ENCODE measurements at regions not wholly inside any gene's neighbourhood (a gene's known extent, or its start where the extent isn't known, plus 50 kb on each side); places are given as distances from the start of the nearest gene placed in this dataset.

DNA sequence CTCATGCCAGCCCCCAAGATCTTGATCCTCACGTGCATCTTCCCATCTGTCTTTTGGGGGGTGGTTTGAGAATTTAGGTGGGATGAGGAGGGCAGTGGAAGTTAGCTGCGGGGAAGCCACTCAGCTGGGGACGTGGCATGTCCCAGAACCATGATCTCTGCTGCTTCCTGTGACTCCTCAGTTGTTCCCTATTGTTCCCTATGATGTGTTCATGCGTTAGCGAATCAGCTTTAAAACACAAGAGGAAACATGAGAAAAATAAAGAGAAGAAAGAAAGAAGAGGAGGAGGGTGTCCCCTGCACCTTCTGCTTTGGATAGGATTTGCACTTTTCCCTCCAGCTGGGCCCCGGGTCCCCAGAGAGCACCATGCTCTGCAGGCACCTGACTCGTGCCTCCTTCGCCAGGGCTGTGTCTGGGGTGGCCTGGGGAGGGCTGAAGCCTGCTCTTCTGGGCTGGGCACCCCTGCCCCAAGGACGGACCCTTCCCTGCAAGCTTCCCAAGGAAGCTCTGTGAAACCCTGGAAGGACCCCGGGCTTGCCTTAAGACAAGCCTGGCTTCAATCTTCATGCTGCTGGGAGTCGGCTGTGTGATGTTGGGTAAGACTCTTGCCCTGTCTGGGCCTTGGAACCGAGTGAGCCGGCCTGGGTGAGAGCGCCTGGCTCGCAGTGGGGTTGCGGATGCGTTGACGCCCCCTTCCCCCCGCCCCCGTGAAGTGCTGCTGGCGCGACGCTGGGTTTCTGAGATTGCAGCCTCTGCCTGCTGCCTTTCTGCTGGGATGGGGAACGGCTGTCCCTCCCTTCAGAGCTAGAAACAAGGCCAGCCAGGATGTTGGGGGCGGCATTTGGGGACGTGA, 62.8 kb upstream of the CIBAR2 start:
- intact Hi-C loops (cut with DNase I; ENCODE audit: low total_unique reads), result no loop called here
- no peak for DNase-seq

DNA sequence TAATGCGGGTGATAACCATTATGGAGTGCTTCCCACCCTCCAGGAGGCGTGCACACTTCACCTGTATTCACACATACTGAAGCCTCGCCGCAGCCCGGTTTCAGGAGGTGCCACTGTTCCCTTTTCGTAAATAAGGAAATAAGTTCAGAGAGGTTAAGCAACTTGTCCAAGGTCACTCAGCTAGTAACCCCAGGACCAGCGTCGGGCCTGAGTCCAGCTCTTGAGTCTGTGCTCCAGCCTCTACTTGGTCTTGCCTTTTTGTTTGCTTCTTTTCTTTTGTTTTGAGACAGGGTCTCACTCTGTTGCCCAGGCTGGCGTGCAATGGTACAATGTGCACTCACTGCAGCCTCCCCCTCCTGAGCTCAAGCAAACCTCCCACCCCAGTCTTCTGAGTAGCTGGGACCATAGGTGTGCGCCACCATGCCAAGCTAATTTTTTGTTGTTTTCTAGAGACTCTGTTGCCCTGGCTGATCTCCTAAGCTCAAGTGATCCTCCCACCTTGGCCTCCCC, 63.5 kb upstream of the CIBAR2 start:
- H3K4me1 ChIP-seq, result peaks cover 6 to 23% of the 10 kb centered on the region in 2 donors
- no peak for DNase-seq
- intact Hi-C loops (cut with DNase I; ENCODE audit: low total_unique reads), result no loop called here

More for the DNA sequence above, 62.8 kb upstream of the CIBAR2 start:
- H3K9me3 ChIP-seq, result no peaks in the 10 kb centered on the region
- no peaks in the 10 kb centered on the region for H3K27me3 ChIP-seq
- H3K4me1 ChIP-seq, result peaks cover 6 to 25% of the 10 kb centered on the region in 2 donors
- H3K36me3 ChIP-seq, result no peaks in the 10 kb centered on the region
- H3K27ac ChIP-seq, result peak overlapping the region; percentile 57 to 62
- no peak overlapping the region for H3K4me3 ChIP-seq
- TF ChIP-seq, protein P1, sequence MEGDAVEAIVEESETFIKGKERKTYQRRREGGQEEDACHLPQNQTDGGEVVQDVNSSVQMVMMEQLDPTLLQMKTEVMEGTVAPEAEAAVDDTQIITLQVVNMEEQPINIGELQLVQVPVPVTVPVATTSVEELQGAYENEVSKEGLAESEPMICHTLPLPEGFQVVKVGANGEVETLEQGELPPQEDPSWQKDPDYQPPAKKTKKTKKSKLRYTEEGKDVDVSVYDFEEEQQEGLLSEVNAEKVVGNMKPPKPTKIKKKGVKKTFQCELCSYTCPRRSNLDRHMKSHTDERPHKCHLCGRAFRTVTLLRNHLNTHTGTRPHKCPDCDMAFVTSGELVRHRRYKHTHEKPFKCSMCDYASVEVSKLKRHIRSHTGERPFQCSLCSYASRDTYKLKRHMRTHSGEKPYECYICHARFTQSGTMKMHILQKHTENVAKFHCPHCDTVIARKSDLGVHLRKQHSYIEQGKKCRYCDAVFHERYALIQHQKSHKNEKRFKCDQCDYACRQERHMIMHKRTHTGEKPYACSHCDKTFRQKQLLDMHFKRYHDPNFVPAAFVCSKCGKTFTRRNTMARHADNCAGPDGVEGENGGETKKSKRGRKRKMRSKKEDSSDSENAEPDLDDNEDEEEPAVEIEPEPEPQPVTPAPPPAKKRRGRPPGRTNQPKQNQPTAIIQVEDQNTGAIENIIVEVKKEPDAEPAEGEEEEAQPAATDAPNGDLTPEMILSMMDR (IDR thresholded peaks at IDR 0.05), result no peak
- no peak for TF ChIP-seq POLR2A (IDR thresholded peaks at IDR 0.05)

DNA sequence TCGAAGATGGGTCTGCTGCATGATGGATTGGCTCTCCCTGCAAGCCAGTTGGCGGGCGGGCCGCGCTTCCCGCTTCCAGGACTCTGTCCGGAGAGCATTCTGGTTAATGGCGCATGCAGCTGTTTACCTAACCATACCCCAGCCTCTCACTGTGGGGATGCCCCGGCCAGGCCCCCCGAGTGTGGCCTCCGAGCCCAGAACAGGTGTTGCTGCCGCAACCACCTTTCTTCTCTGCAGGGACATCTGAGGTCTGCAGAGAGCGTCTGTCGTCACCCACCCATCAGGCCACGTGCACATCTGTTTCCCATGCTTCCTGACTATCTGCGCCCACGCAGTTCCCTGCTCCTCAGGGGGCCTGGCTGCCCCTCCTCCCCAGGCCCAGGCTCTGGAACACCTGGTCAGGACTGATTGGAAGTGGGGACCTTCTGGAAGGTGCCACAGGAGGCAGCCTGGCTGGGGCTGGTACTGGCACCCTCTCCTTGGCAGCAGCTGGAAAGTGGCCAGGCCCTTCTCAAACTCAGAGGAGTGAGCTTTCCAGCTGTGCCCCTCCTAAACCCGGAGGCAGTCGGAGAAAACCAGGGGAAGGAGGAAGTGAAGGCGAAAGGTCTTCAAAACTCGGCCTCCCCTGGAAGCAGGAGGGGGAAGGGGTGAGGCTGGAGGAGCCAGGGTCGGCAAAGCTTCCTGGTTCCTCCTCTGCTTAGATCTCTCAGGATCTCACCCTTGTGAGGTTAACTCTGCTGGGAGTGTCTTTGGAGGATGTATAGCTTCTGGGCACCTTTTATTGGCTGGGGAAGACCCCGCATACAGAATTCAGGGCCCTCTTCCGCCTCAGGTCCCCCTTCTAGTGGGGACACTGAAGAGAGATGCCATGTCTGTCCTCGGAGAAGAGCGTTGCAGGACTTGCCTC, 64.5 kb upstream of the CIBAR2 start:
- no peak overlapping the region for H3K27ac ChIP-seq
- intact Hi-C loops (cut with DNase I; ENCODE audit: low total_unique reads), result no loop called here
- no peaks in the 10 kb centered on the region for H3K27me3 ChIP-seq
- no peaks in the 10 kb centered on the region for H3K9me3 ChIP-seq
- H3K4me1 ChIP-seq, result peaks cover 6 to 14% of the 10 kb centered on the region in 2 donors
- no peak overlapping the region for H3K4me3 ChIP-seq
- no peak for DNase-seq
- TF ChIP-seq, protein P1 (IDR thresholded peaks at IDR 0.05), result no peak
- no peaks in the 10 kb centered on the region for H3K36me3 ChIP-seq

More for the DNA sequence above, 63.5 kb upstream of the CIBAR2 start:
- Histone ChIP-seq H3K4me3 (no peak overlapping the region), H3K36me3 (no peaks in the 10 kb centered on the region), H3K27me3 (no peaks in the 10 kb centered on the region), H3K9me3 (no peaks in the 10 kb centered on the region), H3K27ac (no peak overlapping the region)
- TF ChIP-seq POLR2A (IDR thresholded peaks at IDR 0.05), result no peak
- TF ChIP-seq, protein P1 (IDR thresholded peaks at IDR 0.05), result no peak

DNA sequence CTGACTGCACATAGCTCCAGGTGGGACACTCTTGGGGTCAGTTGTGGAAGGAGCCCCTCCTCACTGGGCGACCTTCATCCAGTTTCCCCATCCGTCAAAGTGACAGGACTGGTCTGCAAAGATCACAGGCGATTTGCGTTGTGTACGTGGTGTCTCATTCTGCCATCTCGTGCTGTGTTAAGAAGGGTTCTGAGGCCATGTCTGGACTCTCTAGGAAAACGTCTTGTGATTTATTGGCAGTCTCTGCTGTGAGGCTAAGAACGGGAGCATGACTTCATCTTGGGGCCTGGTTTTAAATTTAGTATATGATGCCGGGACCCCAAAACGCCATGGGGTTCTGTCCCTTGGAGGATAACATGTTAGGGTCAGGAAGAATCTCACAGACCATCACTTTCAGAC, 65.2 kb upstream of the CIBAR2 start:
- no peak overlapping the region for H3K27ac ChIP-seq
- no peaks in the 10 kb centered on the region for H3K27me3 ChIP-seq
- H3K4me3 ChIP-seq, result no peak overlapping the region
- no peaks in the 10 kb centered on the region for H3K36me3 ChIP-seq
- no peaks in the 10 kb centered on the region for H3K9me3 ChIP-seq
- DNase-seq, result no peak
- H3K4me1 ChIP-seq, result peaks cover 6 to 14% of the 10 kb centered on the region in 2 donors
- intact Hi-C loops (cut with DNase I; ENCODE audit: low total_unique reads), result no loop called here
- no peak for TF ChIP-seq POLR2A (IDR thresholded peaks at IDR 0.05)
- TF ChIP-seq, protein P1 (IDR thresholded peaks at IDR 0.05), result no peak

Data from uterus (tissue), 3 donors.